ENCODE measurements at regions not wholly inside any gene's neighbourhood (a gene's known extent, or its start where the extent isn't known, plus 50 kb on each side); places are given as distances from the start of the nearest gene placed in this dataset.

GRCh38 chr3:17840126-17840525 is 97.7 kb upstream of the TBC1D5 start:
- no peak for TF ChIP-seq POLR2AphosphoS5 (IDR thresholded peaks at IDR 0.05)
- no peak for TF ChIP-seq EP300 (IDR thresholded peaks at IDR 0.05)
- no peak for TF ChIP-seq POLR2A (IDR thresholded peaks at IDR 0.05)
- no peak for TF ChIP-seq CTCF (IDR thresholded peaks at IDR 0.05)
- 92 to 96% (median 94%) methylated on average over 4 of the region's 4 CpGs for WGBS, 5 donors
- no peak for DNase-seq
- Histone ChIP-seq H3K27me3 (peaks cover 0 to 3% (median 0%) of the 10 kb centered on the region in 3 donors), H3K27ac (no peak overlapping the region), H3K4me1 (peaks cover 0 to 4% (median 0%) of the 10 kb centered on the region in 4 donors), H3K4me3 (no peak overlapping the region), H3K36me3 (no peaks in the 10 kb centered on the region), H3K9me3 (no peaks in the 10 kb centered on the region)
- intact Hi-C loops (cut with DNase I; ENCODE audit: low total_unique reads) = loop anchor here (5.0 to 10.0 kb wide), 2 partner anchors 408 to 575 kb away; no protein-coding TSS in a partner anchor

- Histone ChIP-seq H3K4me3 (no peak overlapping the region), H3K27ac (no peak overlapping the region), H3K27me3 (peaks cover 0 to 3% (median 0%) of the 10 kb centered on the region in 3 donors), H3K9me3 (no peaks in the 10 kb centered on the region), H3K36me3 (no peaks in the 10 kb centered on the region), H3K4me1 (peaks cover 0 to 4% (median 0%) of the 10 kb centered on the region in 4 donors)
- intact Hi-C loops (cut with DNase I; ENCODE audit: low total_unique reads) = loop anchor here (10.0 kb wide), 1 partner anchor 192 kb away; no protein-coding TSS in a partner anchor
- TF ChIP-seq POLR2AphosphoS5 (IDR thresholded peaks at IDR 0.05) (no peak), EP300 (IDR thresholded peaks at IDR 0.05) (no peak), CTCF (IDR thresholded peaks at IDR 0.05) (no peak), POLR2A (IDR thresholded peaks at IDR 0.05) (no peak)
- DNase-seq = no peak
- WGBS, 5 donors = 49 to 69% (median 55%) methylated on average over 6 of the region's 6 CpGs
Observed at GRCh38 chr3:17836919-17837318, 94.5 kb upstream of the TBC1D5 start.

GRCh38 chr3:17836092-17836491 is 93.7 kb upstream of the TBC1D5 start:
- DNase-seq = no peak
- Histone ChIP-seq H3K9me3 (no peaks in the 10 kb centered on the region), H3K4me3 (no peak overlapping the region), H3K27me3 (peaks cover 0 to 3% (median 0%) of the 10 kb centered on the region in 3 donors), H3K27ac (no peak overlapping the region), H3K4me1 (peaks cover 0 to 1% (median 0%) of the 10 kb centered on the region in 4 donors), H3K36me3 (no peaks in the 10 kb centered on the region)
- intact Hi-C loops (cut with DNase I; ENCODE audit: low total_unique reads) = loop anchor here (10.0 kb wide), 1 partner anchor 191 kb away; no protein-coding TSS in a partner anchor
- 87 to 95% (median 93%) methylated on average over 3 of the region's 3 CpGs for WGBS, 5 donors
- TF ChIP-seq CTCF (IDR thresholded peaks at IDR 0.05) = no peak
- TF ChIP-seq POLR2A (IDR thresholded peaks at IDR 0.05) = no peak

- intact Hi-C loops (cut with DNase I; ENCODE audit: low total_unique reads) = loop anchor here (10.0 kb wide), 1 partner anchor 189 kb away; no protein-coding TSS in a partner anchor
- H3K36me3 ChIP-seq = no peaks in the 10 kb centered on the region
- H3K4me1 ChIP-seq = no peaks in the 10 kb centered on the region
- H3K27me3 ChIP-seq = peaks cover 0 to 3% (median 0%) of the 10 kb centered on the region in 3 donors
- 91 to 96% (median 93%) methylated on average over 5 of the region's 5 CpGs for WGBS, 5 donors
- no peak for TF ChIP-seq POLR2AphosphoS5 (IDR thresholded peaks at IDR 0.05)
- TF ChIP-seq POLR2A (IDR thresholded peaks at IDR 0.05) = no peak
- TF ChIP-seq CTCF (IDR thresholded peaks at IDR 0.05) = no peak
- H3K4me3 ChIP-seq = no peak overlapping the region
- DNase-seq = no peak
- no peak overlapping the region for H3K27ac ChIP-seq
- no peaks in the 10 kb centered on the region for H3K9me3 ChIP-seq
Observed at GRCh38 chr3:17833786-17834559, 91.5 kb upstream of the TBC1D5 start.

All from stomach (tissue), 8 donors.